OCI-LY1 (cell line): ENCODE measurements at regions not wholly inside any gene's neighbourhood (a gene's known extent, or its start where the extent isn't known, plus 50 kb on each side); places are given as distances from the start of the nearest gene placed in this dataset.
"Not testable (repeated sequence)": the region's sequence is repeated elsewhere in the genome, so short reads cannot be mapped to it uniquely, and the experiment has no call there.

Experiments used
- H2AFZ ChIP-seq: fragments of 200-600 bp; sonication (generic), shearing (Covaris generic); 2 replicates; pipeline ENCODE4 v1.6.0; 2014; ENCODE audit warnings: antibody characterized with exemption, mild to moderate bottlenecking, low read length
- H3F3A ChIP-seq: fragments of 200-600 bp; sonication (generic), shearing (Covaris generic); 2 replicates; pipeline ENCODE4 v1.6.0; 2014; ENCODE audit warnings: mild to moderate bottlenecking, antibody characterized with exemption, low read length, moderate library complexity; ENCODE audit not compliant: insufficient read depth
- H3K27ac ChIP-seq: fragments of 200-600 bp; sonication (generic); 2 replicates; pipeline ENCODE4 v1.5.1; 2014; ENCODE audit warnings: low read length, mixed run types, mild to moderate bottlenecking, low read depth; ENCODE audit not compliant: poor library complexity, severe bottlenecking
- H3K27me3 ChIP-seq: fragments of 200-600 bp; sonication (generic); 2 replicates; pipeline ENCODE4 v1.6.0; 2014; ENCODE audit warnings: antibody characterized with exemption, mild to moderate bottlenecking, low read length, moderate library complexity; ENCODE audit not compliant: insufficient read depth
- H3K36me3 ChIP-seq: fragments of 200-600 bp; sonication (generic); 2 replicates; pipeline ENCODE4 v1.6.1; 2014; ENCODE audit warnings: mild to moderate bottlenecking, antibody characterized with exemption, low read length, moderate library complexity, mixed read lengths; ENCODE audit not compliant: insufficient read depth
- H3K4me1 ChIP-seq: fragments of 200-600 bp; sonication (generic); 2 replicates; pipeline ENCODE4 v1.5.1; 2014; ENCODE audit warnings: mild to moderate bottlenecking, low read length, moderate library complexity; ENCODE audit not compliant: insufficient read depth, severe bottlenecking
- H3K4me2 ChIP-seq: fragments of 200-600 bp; sonication (generic), shearing (Covaris generic); 2 replicates; pipeline ENCODE4 v1.6.1; 2014; ENCODE audit warnings: low read length
- H3K4me3 ChIP-seq: fragments of 200-600 bp; sonication (generic); 2 replicates; pipeline ENCODE4 v1.5.1; 2014; ENCODE audit warnings: low read length, low read depth, mild to moderate bottlenecking, mixed read lengths; ENCODE audit not compliant: poor library complexity, severe bottlenecking
- H3K79me2 ChIP-seq: fragments of 200-600 bp; shearing (Covaris generic); 2 replicates; pipeline ENCODE4 v1.6.1; 2016; ENCODE audit warnings: mixed run types, low read length, mixed read lengths; ENCODE audit not compliant: insufficient read depth
- H3K9ac ChIP-seq: fragments of 200-600 bp; sonication (generic), shearing (Covaris generic); 2 replicates; pipeline ENCODE4 v1.6.1; 2014; ENCODE audit warnings: mild to moderate bottlenecking, low read length, mixed read lengths
- H3K9me2 ChIP-seq: fragments of 200-600 bp; sonication (generic), shearing (Covaris generic); 2 replicates; pipeline ENCODE4 v1.6.1; 2014; ENCODE audit warnings: low read depth, mild to moderate bottlenecking, low read length, mixed read lengths
- H3K9me3 ChIP-seq: fragments of 200-600 bp; shearing (Covaris generic); 2 replicates; pipeline ENCODE4 v1.6.1; 2014; ENCODE audit warnings: low read length, mixed read lengths
- H4K20me1 ChIP-seq: fragments of 200-600 bp; sonication (generic), shearing (Covaris generic); 2 replicates; pipeline ENCODE4 v1.6.0; 2016; ENCODE audit warnings: mild to moderate bottlenecking, low read length; ENCODE audit not compliant: insufficient read depth
- EZH2 ChIP-seq: fragments of 200-600 bp; sonication (generic), shearing (Covaris generic); IDR thresholded peaks from 2 replicates; pipeline ENCODE4 v1.8.0; 2017; ENCODE audit warnings: borderline replicate concordance, mixed run types, mild to moderate bottlenecking, antibody characterized with exemption, low read length, moderate library complexity, mixed read lengths
- TF ChIP-seq, protein P1 (sequence below): fragments of 200-600 bp; sonication (generic), shearing (Covaris generic); IDR thresholded peaks from 2 replicates; pipeline ENCODE4 v1.5.1; 2017; ENCODE audit warnings: mild to moderate bottlenecking, antibody characterized with exemption, low read length, moderate library complexity, mixed read lengths

DNA sequence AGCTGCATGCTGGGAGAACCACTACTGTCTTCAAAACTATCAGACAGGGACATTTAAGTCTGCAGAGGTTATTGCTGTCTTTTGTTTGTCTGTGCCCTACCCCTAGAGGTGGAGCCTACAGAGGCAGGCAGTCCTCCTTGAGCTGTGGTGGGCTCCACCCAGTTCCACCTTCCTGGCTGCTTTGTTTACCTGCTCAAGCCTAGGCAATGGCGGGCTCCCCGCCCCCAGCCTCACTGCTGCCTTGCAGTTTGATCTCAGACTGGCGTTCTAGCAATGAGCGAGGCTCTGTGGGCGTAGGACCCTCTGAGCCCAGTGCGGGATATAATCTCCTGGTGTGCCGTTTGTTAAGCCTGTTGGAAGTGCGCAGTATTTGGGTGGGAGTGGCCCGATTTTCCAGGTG lies 93.7 kb upstream of the ATF7IP2 start:
- not testable (repeated sequence) for H2AFZ ChIP-seq, H3K27me3 ChIP-seq, H3K36me3 ChIP-seq, H3K4me3 ChIP-seq, H3K9me2 ChIP-seq, H3K79me2 ChIP-seq, H3K9ac ChIP-seq, H3K27ac ChIP-seq, H4K20me1 ChIP-seq, H3K4me1 ChIP-seq, H3F3A ChIP-seq, H3K4me2 ChIP-seq, H3K9me3 ChIP-seq

DNA sequence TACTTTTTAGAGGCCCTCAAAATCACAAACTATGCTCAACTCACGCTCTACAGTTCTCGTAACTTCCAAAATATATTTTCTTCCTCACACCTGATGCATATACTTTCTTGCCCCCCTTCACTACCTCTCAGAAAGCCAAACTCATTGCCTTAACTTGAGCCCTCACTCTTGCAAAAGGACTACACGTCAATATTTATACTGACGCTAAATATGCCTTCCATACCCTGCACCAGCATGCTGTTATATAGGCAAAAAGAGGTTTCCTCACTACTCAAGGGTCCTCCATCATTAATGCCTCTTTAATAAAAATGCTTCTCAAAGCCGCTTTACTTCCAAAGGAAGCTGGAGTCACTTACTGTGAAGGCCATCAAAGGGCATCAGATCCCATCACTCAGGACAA lies 92.9 kb upstream of the ATF7IP2 start:
- H3F3A ChIP-seq, H2AFZ ChIP-seq, H3K9ac ChIP-seq, H3K9me2 ChIP-seq, H3K27ac ChIP-seq, H3K9me3 ChIP-seq, H4K20me1 ChIP-seq, H3K4me2 ChIP-seq, H3K27me3 ChIP-seq, H3K4me3 ChIP-seq, H3K79me2 ChIP-seq, H3K36me3 ChIP-seq: not testable (repeated sequence)
- peaks cover 16% of the 10 kb centered on the region for H3K4me1 ChIP-seq

DNA sequence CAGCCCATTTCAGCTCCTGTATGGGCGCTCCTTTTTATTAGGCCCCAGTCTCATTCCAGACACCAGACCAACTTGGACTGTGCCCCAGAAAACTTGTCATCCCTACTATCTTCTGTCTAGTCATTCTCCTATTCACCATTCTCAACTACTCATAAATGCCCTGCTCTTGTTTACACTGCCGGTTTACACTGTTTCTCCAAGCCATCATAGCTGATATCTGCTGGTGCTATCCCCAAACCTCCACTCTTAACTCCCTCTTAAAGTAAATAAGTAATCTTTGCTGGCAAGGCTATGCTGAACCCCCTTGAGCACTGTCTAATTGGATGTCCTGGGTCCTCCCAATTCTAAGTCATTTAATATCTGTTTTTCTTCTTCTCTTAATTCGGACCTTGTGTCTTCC lies 91.7 kb upstream of the ATF7IP2 start:
- H3K79me2 ChIP-seq, H4K20me1 ChIP-seq, H3K27ac ChIP-seq, H3K36me3 ChIP-seq, H3K4me3 ChIP-seq, H3K9me2 ChIP-seq, H3K9me3 ChIP-seq, H3F3A ChIP-seq, H2AFZ ChIP-seq, H3K9ac ChIP-seq, H3K27me3 ChIP-seq, H3K4me2 ChIP-seq: not testable (repeated sequence)
- peaks cover 28% of the 10 kb centered on the region for H3K4me1 ChIP-seq

DNA sequence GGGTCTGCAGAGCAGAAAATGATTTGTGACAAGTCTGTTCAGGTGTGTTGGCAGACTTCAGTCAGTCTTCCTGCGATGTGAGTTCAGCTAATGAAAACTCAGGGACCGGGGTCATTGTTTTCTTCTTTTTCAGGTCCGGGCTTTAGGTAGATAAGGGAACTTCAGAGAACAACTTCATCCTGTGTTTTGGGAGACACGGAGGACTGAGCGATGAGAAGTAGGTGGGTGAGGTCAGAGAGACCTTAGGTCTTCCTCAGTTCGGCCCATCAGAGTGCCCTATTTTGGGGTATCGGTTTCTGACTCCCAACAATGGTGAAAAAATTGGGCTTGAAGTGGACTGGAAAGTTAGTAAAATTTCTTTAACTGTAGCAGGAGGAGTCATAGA lies 88.9 kb upstream of the ATF7IP2 start:
- TF ChIP-seq, protein P1, sequence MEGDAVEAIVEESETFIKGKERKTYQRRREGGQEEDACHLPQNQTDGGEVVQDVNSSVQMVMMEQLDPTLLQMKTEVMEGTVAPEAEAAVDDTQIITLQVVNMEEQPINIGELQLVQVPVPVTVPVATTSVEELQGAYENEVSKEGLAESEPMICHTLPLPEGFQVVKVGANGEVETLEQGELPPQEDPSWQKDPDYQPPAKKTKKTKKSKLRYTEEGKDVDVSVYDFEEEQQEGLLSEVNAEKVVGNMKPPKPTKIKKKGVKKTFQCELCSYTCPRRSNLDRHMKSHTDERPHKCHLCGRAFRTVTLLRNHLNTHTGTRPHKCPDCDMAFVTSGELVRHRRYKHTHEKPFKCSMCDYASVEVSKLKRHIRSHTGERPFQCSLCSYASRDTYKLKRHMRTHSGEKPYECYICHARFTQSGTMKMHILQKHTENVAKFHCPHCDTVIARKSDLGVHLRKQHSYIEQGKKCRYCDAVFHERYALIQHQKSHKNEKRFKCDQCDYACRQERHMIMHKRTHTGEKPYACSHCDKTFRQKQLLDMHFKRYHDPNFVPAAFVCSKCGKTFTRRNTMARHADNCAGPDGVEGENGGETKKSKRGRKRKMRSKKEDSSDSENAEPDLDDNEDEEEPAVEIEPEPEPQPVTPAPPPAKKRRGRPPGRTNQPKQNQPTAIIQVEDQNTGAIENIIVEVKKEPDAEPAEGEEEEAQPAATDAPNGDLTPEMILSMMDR = no peak
- no peak for TF ChIP-seq EZH2
- Histone ChIP-seq H3K36me3 (no peaks in the 10 kb centered on the region; the same call in 1 of the 2 replicates), H3K9ac (peak overlapping the region; percentile 76), H3K79me2 (no peaks in the 10 kb centered on the region), H3K4me3 (peak overlapping the region; percentile 47), H2AFZ (peak overlapping the region; percentile 100), H3K4me2 (peak overlapping the region; percentile 83), H3K27ac (peak overlapping the region; percentile 99), H3K9me2 (no peaks in the 10 kb centered on the region), H4K20me1 (no peaks in the 10 kb centered on the region), H3K27me3 (no peaks in the 10 kb centered on the region), H3K4me1 (peaks cover 48% of the 10 kb centered on the region), H3F3A (peaks cover 7% of the 10 kb centered on the region), H3K9me3 (peaks cover 4% of the 10 kb centered on the region; the same call in 1 of the 2 replicates)
